Activated naive CD4-positive, alpha-beta T cell treated with anti-CD3 and anti-CD28 coated beads, Interleukin-2, amount 50 U/mL, for 16 hours (primary cell): ENCODE measurements at regions not wholly inside any gene's neighbourhood (a gene's known extent, or its start where the extent isn't known, plus 50 kb on each side); places are given as distances from the start of the nearest gene placed in this dataset.

Experiments used
- DNase-seq: peaks from one replicate; pipeline ENCODE4 v3.0.0-alpha.2; 2020

- DNase-seq: no peak
These were observed 1076.5 kb upstream of the ARRDC3 start for GRCh38 chr5:92459654-92460053.

- DNase-seq: no peak
These were observed 1071.9 kb upstream of the ARRDC3 start for GRCh38 chr5:92455011-92455410.

GRCh38 chr5:92444888-92445287 lies 1061.8 kb upstream of the ARRDC3 start:
- DNase-seq: no peak

- DNase-seq: no peak
These were observed 1052.7 kb upstream of the ARRDC3 start for GRCh38 chr5:92435781-92436180.

GRCh38 chr5:92429646-92430045 lies 1046.5 kb upstream of the ARRDC3 start:
- DNase-seq: no peak

GRCh38 chr5:92428415-92428814 lies 1045.3 kb upstream of the ARRDC3 start:
- DNase-seq: no peak

- DNase-seq: no peak
These were observed 1041.8 kb upstream of the ARRDC3 start for GRCh38 chr5:92424785-92425426.

- no peak for DNase-seq
These were observed 1038.8 kb upstream of the ARRDC3 start for GRCh38 chr5:92421942-92422341.

GRCh38 chr5:92421196-92421595 lies 1038.1 kb upstream of the ARRDC3 start:
- DNase-seq: no peak

- no peak for DNase-seq
These were observed 1036.1 kb upstream of the ARRDC3 start for GRCh38 chr5:92419261-92419660.

GRCh38 chr5:92418341-92418740 lies 1035.2 kb upstream of the ARRDC3 start:
- no peak for DNase-seq

- DNase-seq: no peak
These were observed 1026.0 kb upstream of the ARRDC3 start for GRCh38 chr5:92409134-92409533.

- no peak for DNase-seq
These were observed 1020.0 kb upstream of the ARRDC3 start for GRCh38 chr5:92402956-92403702.

- no peak for DNase-seq
These were observed 1018.9 kb upstream of the ARRDC3 start for GRCh38 chr5:92402045-92402444.

- no peak for DNase-seq
These were observed 1018.4 kb upstream of the ARRDC3 start for GRCh38 chr5:92401492-92401891.

GRCh38 chr5:92394936-92395335 lies 1011.8 kb upstream of the ARRDC3 start:
- DNase-seq: no peak

GRCh38 chr5:92390657-92391056 lies 1007.5 kb upstream of the ARRDC3 start:
- no peak for DNase-seq

- no peak for DNase-seq
These were observed 997.1 kb upstream of the ARRDC3 start for GRCh38 chr5:92380069-92380770.

GRCh38 chr5:92378966-92379611 lies 996.0 kb upstream of the ARRDC3 start:
- DNase-seq: no peak

- DNase-seq: no peak
These were observed 991.7 kb upstream of the ARRDC3 start for GRCh38 chr5:92374859-92375258.

GRCh38 chr5:92372766-92373165 lies 989.6 kb upstream of the ARRDC3 start:
- DNase-seq: no peak

GRCh38 chr5:92371889-92372235 lies 988.7 kb upstream of the ARRDC3 start:
- no peak for DNase-seq

- no peak for DNase-seq
These were observed 988.2 kb upstream of the ARRDC3 start for GRCh38 chr5:92371171-92371888.
